GM18519 (cell line): ENCODE measurements at regions not wholly inside any gene's neighbourhood (a gene's known extent, or its start where the extent isn't known, plus 50 kb on each side); places are given as distances from the start of the nearest gene placed in this dataset.
"Not testable (repeated sequence)": the region's sequence is repeated elsewhere in the genome, so short reads cannot be mapped to it uniquely, and the experiment has no call there.

ENCODE experiments used
- ATAC-seq: cut with Tn5 transposase; IDR thresholded peaks from one replicate; pipeline ENCODE4 v1.9.1; 2021; ENCODE audit warnings: mild to moderate bottlenecking, moderate library complexity; ENCODE audit not compliant: unreplicated experiment, low FRiP score

- not testable (repeated sequence) for ATAC-seq
Measured at GRCh38 chr9:65422966-65423690, 138.1 kb upstream of the FOXD4L5 start.

DNA sequence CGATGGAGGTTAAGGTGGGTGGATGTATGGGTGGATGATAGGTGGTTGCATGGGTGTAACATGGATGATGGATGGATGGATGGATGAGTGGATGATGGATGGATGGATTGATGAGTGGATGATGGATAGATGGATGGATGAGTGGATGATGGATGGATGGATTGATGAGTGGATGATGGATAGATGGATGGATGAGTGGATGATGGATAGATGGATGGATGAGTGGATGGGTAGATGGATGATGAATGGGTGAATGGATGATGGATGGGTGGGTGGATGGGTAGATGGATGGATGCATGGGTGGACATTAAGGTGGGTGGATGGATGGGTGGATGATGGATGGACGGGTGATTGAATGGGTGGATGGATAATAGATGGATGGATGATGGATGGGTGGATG, 136.5 kb upstream of the FOXD4L5 start:
- not testable (repeated sequence) for ATAC-seq

- no peak for ATAC-seq
Measured at GRCh38 chr9:65420771-65421170, 135.8 kb upstream of the FOXD4L5 start.

DNA sequence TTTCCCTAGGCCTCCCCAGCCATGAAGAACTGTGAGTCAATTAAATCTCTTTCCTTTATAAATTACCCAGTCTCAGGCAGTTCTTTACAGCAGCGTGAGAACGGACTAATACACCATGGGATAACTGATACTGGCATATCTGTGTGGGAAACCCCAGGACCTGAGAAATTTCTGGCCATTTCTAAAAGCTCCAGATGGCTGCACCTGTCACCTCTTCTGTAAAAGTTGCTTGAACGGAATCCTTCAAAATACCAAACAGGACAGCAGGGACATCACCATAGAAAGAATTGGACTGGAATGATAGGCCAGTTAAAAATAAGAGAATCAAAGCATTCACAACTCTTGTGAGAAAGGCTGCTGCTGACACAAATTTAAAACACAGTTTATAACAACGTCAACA, 134.0 kb upstream of the FOXD4L5 start:
- ATAC-seq, result not testable (repeated sequence)

DNA sequence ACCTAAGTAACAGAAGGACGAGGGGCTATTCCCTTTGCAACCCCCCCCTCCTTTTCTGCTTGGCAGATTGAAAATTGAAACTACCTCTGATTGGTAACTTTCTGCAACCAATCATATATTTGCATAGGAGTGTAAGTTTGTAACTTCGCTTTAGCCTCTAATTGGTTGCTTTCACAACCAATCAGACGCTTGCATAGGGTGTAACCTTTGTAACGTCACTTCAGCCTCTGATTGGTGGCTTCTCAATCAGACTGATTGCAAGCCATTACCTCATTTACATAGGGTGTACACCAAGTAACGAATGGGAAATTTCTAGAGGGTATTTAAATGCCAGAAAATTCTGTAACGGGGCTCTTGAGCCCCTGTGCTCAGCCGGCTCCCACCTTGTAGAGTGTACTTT, 131.9 kb upstream of the FOXD4L5 start:
- not testable (repeated sequence) for ATAC-seq

GRCh38 chr9:65414249-65414648, 129.2 kb upstream of the FOXD4L5 start:
- ATAC-seq, result not testable (repeated sequence)

DNA sequence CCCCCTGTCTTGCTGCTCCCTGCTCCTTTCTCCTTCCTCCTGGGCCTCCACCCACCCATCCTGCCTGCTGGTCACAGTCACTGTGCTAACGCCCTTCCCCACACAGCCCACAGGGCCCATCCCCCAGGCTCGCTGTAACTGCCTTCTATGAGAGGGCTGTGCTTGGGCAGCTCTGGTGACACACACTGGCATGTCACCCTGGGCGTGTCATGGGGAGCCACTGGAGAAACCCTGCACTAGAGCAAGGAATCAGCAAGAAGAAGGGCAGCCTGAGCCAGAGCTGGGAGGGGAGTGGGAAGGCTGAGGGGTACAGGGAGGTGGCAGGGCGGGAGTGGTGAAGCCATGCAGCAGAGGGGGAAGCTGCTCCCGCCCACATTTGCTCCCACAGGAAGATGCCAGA, 128.4 kb upstream of the FOXD4L5 start:
- not testable (repeated sequence) for ATAC-seq

- no peak for ATAC-seq
Measured at GRCh38 chr9:65411901-65412300, 126.9 kb upstream of the FOXD4L5 start.

GRCh38 chr9:65411336-65411735, 126.3 kb upstream of the FOXD4L5 start:
- no peak for ATAC-seq

DNA sequence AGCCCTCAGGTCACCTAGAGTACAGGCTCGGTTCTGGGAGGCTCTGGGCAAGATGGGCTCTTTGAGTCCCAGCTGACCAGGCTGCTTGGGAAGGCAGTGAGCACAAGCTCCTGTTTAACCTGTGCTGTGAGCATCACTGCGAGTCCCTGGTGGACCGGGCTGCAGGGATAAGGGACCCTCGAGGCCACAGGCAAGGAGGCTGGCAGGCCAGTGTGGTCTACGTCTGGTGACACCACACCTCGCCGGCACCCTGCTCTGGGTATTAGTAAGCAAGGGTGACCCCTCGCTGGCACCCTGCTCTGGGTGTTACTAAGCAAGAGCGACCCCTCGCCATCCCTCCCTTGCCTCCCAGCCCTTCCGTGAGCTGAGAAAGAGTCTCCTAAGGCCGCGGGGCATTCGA, 125.9 kb upstream of the FOXD4L5 start:
- ATAC-seq, result no peak

GRCh38 chr9:65409471-65409980, 124.5 kb upstream of the FOXD4L5 start:
- no peak for ATAC-seq

DNA sequence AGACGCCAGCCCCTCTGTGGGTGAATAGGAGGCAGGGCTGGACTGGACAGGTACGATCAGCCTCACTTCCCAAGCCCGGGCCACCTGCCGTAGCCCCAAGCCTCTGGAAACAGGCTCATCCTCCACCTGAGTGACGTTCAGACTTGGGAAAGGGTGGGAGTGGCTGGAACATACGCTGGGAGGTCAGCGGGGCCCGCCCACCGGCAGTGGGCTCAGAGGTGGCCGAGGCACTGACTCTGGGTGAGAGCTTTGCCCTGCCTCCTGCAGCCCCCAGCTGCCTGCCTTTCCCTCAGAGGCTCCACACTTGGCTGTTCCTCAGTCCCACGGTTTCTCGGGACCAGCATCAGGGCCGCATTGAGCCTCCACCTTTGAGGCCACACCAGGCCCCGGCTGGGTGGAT, 123.8 kb upstream of the FOXD4L5 start:
- not testable (repeated sequence) for ATAC-seq

GRCh38 chr9:65406625-65407024, 121.6 kb upstream of the FOXD4L5 start:
- not testable (repeated sequence) for ATAC-seq

GRCh38 chr9:65405766-65406165, 120.8 kb upstream of the FOXD4L5 start:
- ATAC-seq, result not testable (repeated sequence)

- no peak for ATAC-seq
Measured at GRCh38 chr9:65405253-65405652, 120.2 kb upstream of the FOXD4L5 start.

DNA sequence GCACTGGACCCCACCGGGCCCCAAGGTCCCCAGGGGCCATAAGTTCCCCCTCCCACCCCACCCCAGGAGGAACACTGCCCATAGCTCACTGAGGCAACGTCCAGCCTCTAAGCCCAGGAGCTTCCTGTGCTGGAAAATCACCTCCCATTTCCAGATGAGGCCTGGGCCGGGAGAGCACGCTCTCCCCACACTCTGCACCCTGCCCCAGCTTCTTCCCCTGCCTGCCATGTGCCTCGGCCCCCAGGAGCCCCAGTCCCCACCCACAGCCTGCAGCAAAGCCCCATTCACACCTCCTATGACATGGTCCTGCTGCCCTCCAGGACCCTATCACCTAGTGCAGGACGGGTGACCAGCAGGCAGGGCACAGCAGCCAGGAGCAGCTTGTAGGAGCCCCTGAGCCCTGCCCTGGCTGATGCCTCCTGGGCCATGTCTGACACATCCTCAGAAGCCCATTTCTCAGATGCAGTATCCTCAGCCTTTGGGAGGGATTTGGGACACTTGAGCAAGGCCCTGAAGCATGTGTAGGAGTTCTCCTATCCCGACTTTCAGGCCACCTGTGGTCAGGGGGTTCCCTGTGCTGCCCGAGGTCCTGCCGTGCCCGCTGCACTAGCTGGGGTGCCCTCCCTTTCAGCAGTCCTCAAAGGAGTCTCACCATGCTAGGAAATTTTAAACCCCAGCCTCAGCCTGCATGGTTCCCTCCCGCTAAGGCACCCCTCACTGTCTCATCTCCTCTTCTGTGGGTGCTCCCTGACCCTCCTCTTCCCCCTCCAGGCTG, 119.4 kb upstream of the FOXD4L5 start:
- ATAC-seq, result no peak

GRCh38 chr9:65403721-65404120, 118.7 kb upstream of the FOXD4L5 start:
- ATAC-seq, result no peak

- ATAC-seq, result not testable (repeated sequence)
Measured at GRCh38 chr9:65403072-65403471, 118.1 kb upstream of the FOXD4L5 start.

DNA sequence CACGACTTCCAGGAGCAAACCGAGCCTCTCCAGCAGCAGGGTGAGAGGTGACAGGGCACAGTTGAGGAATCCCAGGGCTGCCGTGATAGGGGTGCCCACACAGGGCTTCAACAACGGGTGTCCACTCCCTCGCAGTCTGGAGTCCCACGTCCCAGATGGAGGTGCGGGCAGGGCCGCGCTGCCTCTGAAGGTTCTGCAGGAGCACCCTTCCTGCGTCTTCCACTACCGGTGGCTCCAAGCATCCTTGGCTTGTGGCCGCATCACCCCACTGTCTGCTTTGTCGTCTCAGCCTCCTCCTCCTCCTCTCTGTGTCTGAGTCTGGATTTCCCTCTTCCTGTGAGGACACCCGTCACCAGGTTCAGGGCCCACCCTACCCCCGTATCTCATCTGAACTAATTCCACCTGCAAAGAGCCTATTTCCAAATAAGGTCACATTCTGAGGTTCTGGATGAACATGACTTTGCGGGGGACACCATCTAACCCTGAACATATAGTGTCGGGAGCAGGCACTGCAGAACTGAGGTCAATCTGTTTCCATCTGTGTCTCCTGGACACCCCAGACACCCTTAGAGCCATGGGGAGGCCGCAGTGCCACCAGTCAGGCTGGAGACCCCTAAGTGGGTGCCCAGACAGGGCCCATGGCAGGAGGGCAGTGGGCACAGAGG, 117.3 kb upstream of the FOXD4L5 start:
- ATAC-seq, result not testable (repeated sequence)

- ATAC-seq, result not testable (repeated sequence)
Measured at GRCh38 chr9:65401456-65402045, 116.5 kb upstream of the FOXD4L5 start.

DNA sequence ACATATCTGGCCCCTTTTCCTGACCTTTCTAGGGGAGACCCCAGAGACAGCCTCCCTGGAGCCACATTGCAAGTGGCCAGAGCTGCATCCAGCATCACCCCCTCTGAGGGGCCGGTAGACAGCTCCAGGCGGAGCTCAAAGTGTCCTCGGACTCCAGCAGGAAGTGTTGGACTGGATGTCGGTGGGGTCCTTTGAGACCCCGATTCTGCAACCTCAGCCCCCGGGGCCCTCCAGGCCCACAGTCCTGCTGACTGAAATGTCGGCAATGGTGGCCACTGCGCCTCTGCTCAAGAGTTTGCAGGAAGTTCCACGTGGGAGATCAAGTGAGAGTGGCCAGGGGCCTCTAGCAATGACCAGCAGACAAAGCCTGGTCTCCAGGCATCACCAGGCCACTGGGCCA, 115.9 kb upstream of the FOXD4L5 start:
- ATAC-seq, result no peak
